IMR-90 (cell line): ENCODE measurements at regions not wholly inside any gene's neighbourhood (a gene's known extent, or its start where the extent isn't known, plus 50 kb on each side); places are given as distances from the start of the nearest gene placed in this dataset.

ENCODE experiments used
- ATAC-seq: fragments of 200-7000 bp; cut with Tn5 transposase; 2 replicates; pipeline ENCODE4 v1.9.1; 2020; ENCODE audit warnings: low read depth, mild to moderate bottlenecking, moderate library complexity
- BruUV-seq: library from RNA; stranded (reverse); fragments of 400-500 nt; replicated peaks from 2 replicates; lab custom pipeline; 2021; lab: Mats Ljungman, UMichigan
- CTCF ChIA-PET: fragments of 300-600 bp; formaldehyde crosslinking; extraction: SDS; loops from one replicate; lab custom pipeline; 2021; ENCODE audit warnings: antibody characterized with exemption; lab: Yijun Ruan, JAX
- POLR2A ChIA-PET: fragments of 300-600 bp; sonication (Branson Sonifier 250); formaldehyde crosslinking; loops from one replicate; lab custom pipeline; 2022; ENCODE audit warnings: antibody characterized with exemption; ENCODE audit not compliant: unreplicated experiment; lab: Charles Lee
- DNase-seq: peaks from one replicate; pipeline ENCODE4 v3.0.0; 2013
- H2AFZ ChIP-seq: replicated peaks from 2 replicates; pipeline ENCODE3; 2013; ENCODE audit warnings: low read length, mild to moderate bottlenecking; ENCODE audit not compliant: poor library complexity
- H2AK5ac ChIP-seq: 2 replicates; pipeline ENCODE4 v1.6.1; 2013; ENCODE audit warnings: low read depth, low read length, inconsistent platforms
- H2AK9ac ChIP-seq: replicated peaks from 2 replicates; pipeline ENCODE3; 2013; ENCODE audit warnings: mild to moderate bottlenecking, low read depth, low read length, moderate library complexity; ENCODE audit not compliant: poor library complexity
- H2BK120ac ChIP-seq: 2 replicates; pipeline ENCODE4 v1.6.1; 2013; ENCODE audit warnings: low read depth, low read length, inconsistent platforms
- H2BK15ac ChIP-seq: 3 replicates; pipeline ENCODE4 v1.6.1; 2013; ENCODE audit warnings: low read depth, low read length, inconsistent platforms
- H2BK20ac ChIP-seq: 2 replicates; pipeline ENCODE4 v1.6.1; 2013; ENCODE audit warnings: low read depth, mild to moderate bottlenecking, inconsistent platforms, low read length, moderate library complexity
- H2BK5ac ChIP-seq: 2 replicates; pipeline ENCODE4 v1.6.1; 2013; ENCODE audit warnings: mild to moderate bottlenecking, low read depth, low read length, inconsistent platforms; ENCODE audit not compliant: poor library complexity, severe bottlenecking
- H3K14ac ChIP-seq: replicated peaks from 2 replicates; pipeline ENCODE4 v1.6.1; 2013; ENCODE audit warnings: low read depth, low read length, inconsistent platforms
- H3K18ac ChIP-seq: 2 replicates; pipeline ENCODE4 v1.6.1; 2013; ENCODE audit warnings: low read depth, low read length, control low read depth
- H3K23ac ChIP-seq: 2 replicates; pipeline ENCODE4 v1.6.1; 2013; ENCODE audit warnings: low read depth, low read length, inconsistent platforms
- H3K27ac ChIP-seq: 2 replicates; pipeline ENCODE4 v1.5.1; 2013; ENCODE audit warnings: mild to moderate bottlenecking, control low read depth, low read length; ENCODE audit not compliant: insufficient read depth
- H3K27me3 ChIP-seq: 2 replicates; pipeline ENCODE4 v1.6.1; 2013; ENCODE audit warnings: low read length; ENCODE audit not compliant: control insufficient read depth, insufficient read depth
- H3K36me3 ChIP-seq: 2 replicates; pipeline ENCODE4 v1.6.1; 2013; ENCODE audit warnings: low read length, mixed read lengths; ENCODE audit not compliant: control insufficient read depth, insufficient read depth
- H3K4ac ChIP-seq: 2 replicates; pipeline ENCODE4 v1.6.1; 2013; ENCODE audit warnings: low read depth, low read length, inconsistent platforms
- H3K4me1 ChIP-seq: 2 replicates; pipeline ENCODE4 v1.6.1; 2013; ENCODE audit warnings: low read length, mixed read lengths; ENCODE audit not compliant: control insufficient read depth, insufficient read depth
- H3K4me2 ChIP-seq: 2 replicates; pipeline ENCODE4 v1.6.1; 2013; ENCODE audit warnings: low read depth, mild to moderate bottlenecking, control low read depth, low read length, moderate library complexity
- H3K4me3 ChIP-seq: 2 replicates; pipeline ENCODE4 v1.5.1; 2013; ENCODE audit warnings: low read depth, mild to moderate bottlenecking, control low read depth, low read length, moderate library complexity; ENCODE audit not compliant: insufficient read depth
- H3K56ac ChIP-seq: 2 replicates; pipeline ENCODE4 v1.6.1; 2013; ENCODE audit warnings: low read length, inconsistent platforms; ENCODE audit not compliant: insufficient read depth; ENCODE audit errors: extremely low read depth
- H3K79me1 ChIP-seq, 2 experiments: 2 replicates each; pipeline ENCODE4 v1.6.1; 2013; ENCODE audit warnings: low read length in 2 of 2, inconsistent platforms in 1 of 2, low read depth in 1 of 2
- H3K9ac ChIP-seq: 2 replicates; pipeline ENCODE4 v1.6.1; 2013; ENCODE audit warnings: low read depth, low read length, control low read depth
- H3K9me1 ChIP-seq: 2 replicates; pipeline ENCODE4 v1.6.1; 2013; ENCODE audit warnings: low read length, inconsistent platforms; ENCODE audit not compliant: insufficient read depth
- H3K9me3 ChIP-seq: 2 replicates; pipeline ENCODE4 v1.6.1; 2013; ENCODE audit warnings: low read length; ENCODE audit not compliant: control insufficient read depth, insufficient read depth
- H4K20me1 ChIP-seq: 2 replicates; pipeline ENCODE4 v1.6.1; 2013; ENCODE audit warnings: low read length, inconsistent platforms; ENCODE audit not compliant: insufficient read depth
- H4K5ac ChIP-seq: 2 replicates; pipeline ENCODE4 v1.6.1; 2013; ENCODE audit warnings: mild to moderate bottlenecking, low read depth, low read length, control low read depth
- H4K8ac ChIP-seq, 2 experiments: 2 replicates each; pipeline ENCODE4 v1.6.1; 2013; ENCODE audit warnings: low read depth in 2 of 2, low read length in 2 of 2, control low read depth in 1 of 2, inconsistent platforms in 1 of 2
- H4K91ac ChIP-seq: 2 replicates; pipeline ENCODE4 v1.6.1; 2013; ENCODE audit warnings: low read depth, low read length, inconsistent platforms; ENCODE audit not compliant: insufficient read depth
- ELK1 ChIP-seq: fragments of 150-350 bp; IDR thresholded peaks from 2 replicates; pipeline ENCODE4 v1.6.1; 2016; ENCODE audit warnings: low read depth, mild to moderate bottlenecking, low read length, moderate library complexity, borderline replicate concordance
- NFE2L2 ChIP-seq: fragments of 150-350 bp; IDR thresholded peaks from 2 replicates; pipeline ENCODE4 v1.6.1; 2016; ENCODE audit warnings: low read depth, mild to moderate bottlenecking, low read length
- USF2 ChIP-seq: fragments of 150-350 bp; IDR thresholded peaks from 2 replicates; pipeline ENCODE4 v1.6.1; 2017; ENCODE audit warnings: mild to moderate bottlenecking, antibody characterized with exemption, low read length, low read depth
- WGBS, 2 experiments: methylation state at CpG; one replicate each; pipeline versions ENCODE4 v1.1.5 to v1.1.7; 2013; ENCODE audit warnings: missing lambda C conversion rate in 2 of 2; ENCODE audit not compliant: insufficient read length in 1 of 2; ENCODE audit errors: extremely low coverage in 2 of 2; 5-methylcytosine and 5-hydroxymethylcytosine counted together
- dilution Hi-C: fragments of 300-500 bp; cut with HindIII; formaldehyde crosslinking; loops from one replicate; pipeline ENCODE4 v1.14.3; 2018; ENCODE audit warnings: low sequenced_read_pairs; ENCODE audit not compliant: unreplicated experiment
- in situ Hi-C: fragments of 300-500 bp; cut with MboI; formaldehyde crosslinking; loops from 3 replicates; pipeline ENCODE4 v1.14.3; 2019; ENCODE audit warnings: low sequenced_read_pairs, inconsistent platforms, mixed read lengths
- intact Hi-C: fragments of 100-400 bp; cut with micrococcal nuclease; formaldehyde crosslinking; loops from 2 replicates; pipeline ENCODE4 v1.10.0; 2022

DNA sequence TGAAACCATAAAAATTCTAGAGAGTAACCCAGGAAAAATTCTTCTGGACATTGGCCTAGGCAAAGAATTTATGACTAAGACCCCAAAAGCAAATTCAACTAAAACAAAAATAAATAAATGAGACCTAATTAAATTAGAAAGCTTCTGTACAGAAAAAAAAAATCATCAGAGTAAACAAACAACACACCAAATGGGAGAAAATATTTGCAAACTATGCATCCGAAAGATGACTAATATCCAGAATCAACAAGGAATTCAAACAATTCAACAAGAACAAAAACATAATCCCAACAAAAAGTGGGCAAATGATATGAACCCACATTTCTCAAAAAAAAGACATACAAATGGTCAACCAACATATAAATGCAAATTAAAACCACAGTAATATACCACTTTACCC lies 242.6 kb upstream of the CDYL start:
- H3K14ac ChIP-seq = no peak overlapping the region
- H2AFZ ChIP-seq = no peak overlapping the region
- DNase-seq (no peak), ATAC-seq (peak; percentile 29; the same call in 1 of the 2 replicates)
- no peak overlapping the region for H2AK5ac ChIP-seq
- no peak overlapping the region for H3K23ac ChIP-seq
- no peak overlapping the region for H3K4ac ChIP-seq
- no peak overlapping the region for H3K56ac ChIP-seq
- BruUV-seq = no TSS peak
- H3K27me3 ChIP-seq = no peaks in the 10 kb centered on the region
- no peaks in the 10 kb centered on the region; the same call in 1 of the 2 replicates for H3K9me3 ChIP-seq
- ChIA-PET CTCF (interaction anchor here (0.5 kb wide), 1 partner anchor 20 kb away, joined by 3 read pairs; no protein-coding TSS in a partner anchor), POLR2A (no interaction called here)
- H4K20me1 ChIP-seq = no peaks in the 10 kb centered on the region
- no peak overlapping the region for H3K27ac ChIP-seq
- H3K4me2 ChIP-seq = no peak overlapping the region
- H2BK15ac ChIP-seq = no peak overlapping the region
- no peak overlapping the region for H2BK120ac ChIP-seq
- H3K4me1 ChIP-seq = no peaks in the 10 kb centered on the region; the same call in 1 of the 2 replicates
- H2BK5ac ChIP-seq = no peak overlapping the region
- no peak for TF ChIP-seq NFE2L2
- no peak for TF ChIP-seq USF2
- no peak for TF ChIP-seq ELK1
- no peak overlapping the region for H4K91ac ChIP-seq
- no peak overlapping the region for H3K9ac ChIP-seq
- H3K9me1 ChIP-seq = no peaks in the 10 kb centered on the region
- H4K5ac ChIP-seq = no peak overlapping the region
- in situ Hi-C loops = no loop called here
- no CpG with 5 or more reads among the region's 1 CpG for WGBS, 2 experiments
- H3K79me1 ChIP-seq = no peaks in the 10 kb centered on the region
- no peak overlapping the region for H4K8ac ChIP-seq
- H3K18ac ChIP-seq = no peak overlapping the region
- H2AK9ac ChIP-seq = no peak overlapping the region
- H3K36me3 ChIP-seq = no peaks in the 10 kb centered on the region
- no peak overlapping the region for H3K4me3 ChIP-seq
- intact Hi-C loops = no loop called here
- H2BK20ac ChIP-seq = no peak overlapping the region
- dilution Hi-C loops = no loop called here
